HG03432 (cell line): ENCODE measurements at regions not wholly inside any gene's neighbourhood (a gene's known extent, or its start where the extent isn't known, plus 50 kb on each side); places are given as distances from the start of the nearest gene placed in this dataset.

Source experiments
- ATAC-seq: cut with Tn5 transposase; IDR thresholded peaks from one replicate; pipeline ENCODE4 v1.9.1; 2021; ENCODE audit warnings: mild to moderate bottlenecking, moderate library complexity; ENCODE audit not compliant: unreplicated experiment

- peak; percentile 59 for ATAC-seq
Observed at GRCh38 chr7:116340943-116341907, 130.9 kb downstream of the TES start.

- ATAC-seq = no peak
Observed at GRCh38 chr7:116342125-116342524, 131.8 kb downstream of the TES start.

GRCh38 chr7:116347151-116347832, 137.0 kb downstream of the TES start:
- ATAC-seq = no peak

GRCh38 chr7:116348346-116348745, 138.0 kb downstream of the TES start:
- no peak for ATAC-seq

- ATAC-seq = no peak
Observed at GRCh38 chr7:116351966-116352365, 141.6 kb downstream of the TES start.

GRCh38 chr7:116353647-116354046, 143.3 kb downstream of the TES start:
- no peak for ATAC-seq

- ATAC-seq = no peak
Observed at GRCh38 chr7:116354171-116354545, 143.8 kb downstream of the TES start.

GRCh38 chr7:116354546-116355423, 144.4 kb downstream of the TES start:
- no peak for ATAC-seq

- ATAC-seq = no peak
Observed at GRCh38 chr7:116355424-116355765, 144.1 kb upstream of the CAV2 start.

GRCh38 chr7:116356333-116356965, 143.1 kb upstream of the CAV2 start:
- ATAC-seq = no peak

GRCh38 chr7:116356979-116357378, 142.6 kb upstream of the CAV2 start:
- no peak for ATAC-seq

- ATAC-seq = no peak
Observed at GRCh38 chr7:116357781-116358670, 141.5 kb upstream of the CAV2 start.

GRCh38 chr7:116361767-116362166, 137.8 kb upstream of the CAV2 start:
- no peak for ATAC-seq

- no peak for ATAC-seq
Observed at GRCh38 chr7:116363637-116364432, 135.7 kb upstream of the CAV2 start.

GRCh38 chr7:116364469-116364868, 135.1 kb upstream of the CAV2 start:
- no peak for ATAC-seq

GRCh38 chr7:116365797-116366196, 133.7 kb upstream of the CAV2 start:
- ATAC-seq = no peak

GRCh38 chr7:116367171-116367813, 132.2 kb upstream of the CAV2 start:
- no peak for ATAC-seq

- no peak for ATAC-seq
Observed at GRCh38 chr7:116368965-116369364, 130.6 kb upstream of the CAV2 start.
